Neuron (in vitro differentiated cells): ENCODE measurements at regions not wholly inside any gene's neighbourhood (a gene's known extent, or its start where the extent isn't known, plus 50 kb on each side); places are given as distances from the start of the nearest gene placed in this dataset.

Source experiments
- H2AFZ ChIP-seq: one replicate; pipeline ENCODE4 v1.6.1; 2013; ENCODE audit warnings: low read depth, mild to moderate bottlenecking, inconsistent platforms, low read length, moderate library complexity
- H3K27me3 ChIP-seq: one replicate; pipeline ENCODE4 v1.6.1; 2013; ENCODE audit warnings: low read length; ENCODE audit not compliant: insufficient read depth
- H3K36me3 ChIP-seq: one replicate; pipeline ENCODE4 v1.6.1; 2013; ENCODE audit warnings: low read length; ENCODE audit not compliant: insufficient read depth
- H3K4me1 ChIP-seq: one replicate; pipeline ENCODE4 v1.6.1; 2013; ENCODE audit warnings: low read length; ENCODE audit not compliant: insufficient read depth
- H3K4me3 ChIP-seq: 2 replicates; pipeline ENCODE4 v1.5.1; 2013; ENCODE audit warnings: mild to moderate bottlenecking, low read length, moderate library complexity
- H3K9me3 ChIP-seq: one replicate; pipeline ENCODE4 v1.6.1; 2013; ENCODE audit warnings: low read length

DNA sequence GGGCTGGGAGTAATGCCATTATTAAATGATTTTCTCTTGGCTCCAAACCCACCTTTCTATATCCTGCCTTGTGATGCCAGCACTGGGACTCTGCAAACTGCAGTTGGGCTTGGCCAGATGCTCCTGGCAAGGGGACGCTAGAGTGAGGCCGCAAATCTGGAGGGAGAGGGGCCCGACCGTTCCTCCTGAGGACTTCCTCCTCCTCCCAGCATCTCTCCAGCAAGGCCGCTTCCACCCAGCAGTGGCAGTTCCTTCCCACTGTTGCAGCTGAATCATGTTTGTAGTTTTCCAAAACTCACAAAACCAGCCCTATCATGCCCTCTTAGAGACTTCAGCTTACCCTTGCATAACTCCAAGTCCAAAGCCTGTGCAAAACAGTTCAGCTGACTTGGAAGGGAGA, 244.4 kb downstream of the FOXA2 start:
- no peak overlapping the region for H3K4me3 ChIP-seq
- H3K9me3 ChIP-seq, result no peaks in the 10 kb centered on the region
- no peak overlapping the region for H2AFZ ChIP-seq
- no peaks in the 10 kb centered on the region for H3K4me1 ChIP-seq
- no peaks in the 10 kb centered on the region for H3K27me3 ChIP-seq
- H3K36me3 ChIP-seq, result no peaks in the 10 kb centered on the region

DNA sequence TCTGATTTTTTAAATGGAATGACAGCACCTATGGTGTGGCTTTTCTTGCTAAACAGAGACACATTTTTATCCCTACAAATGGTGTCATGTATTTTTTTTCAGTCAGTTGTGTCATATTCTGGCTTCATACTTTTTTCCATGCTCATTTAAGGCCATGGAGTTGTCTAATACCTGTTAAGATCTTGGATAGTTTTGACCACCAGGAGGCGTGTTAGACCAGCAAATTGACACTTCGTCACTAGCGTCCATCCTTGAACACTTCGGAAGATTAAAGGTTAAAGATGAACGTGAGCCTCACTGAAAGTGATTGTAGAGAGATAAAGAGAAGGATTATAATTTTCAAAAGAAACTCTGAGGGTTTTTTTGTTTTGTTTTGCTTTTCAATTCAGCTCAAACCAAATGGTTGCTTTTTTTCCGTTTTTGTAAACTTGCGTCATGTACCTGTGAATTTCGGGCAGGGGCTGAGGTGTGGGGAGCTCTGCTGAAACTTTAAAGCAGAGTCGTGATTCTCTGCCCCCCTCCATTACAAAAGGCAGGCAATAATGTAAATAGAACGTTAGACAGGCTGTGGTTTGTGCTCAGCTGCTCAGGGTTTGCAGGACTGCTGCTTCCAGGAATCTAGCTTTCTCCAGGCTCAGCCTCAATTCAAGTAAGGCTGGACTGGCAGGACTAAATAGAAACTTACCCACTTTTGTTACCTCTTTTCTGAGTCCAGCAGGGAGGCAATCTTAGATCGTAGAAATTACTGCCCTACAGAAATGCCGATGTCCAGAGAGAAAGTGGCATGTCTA, 245.1 kb downstream of the FOXA2 start:
- no peak overlapping the region for H3K4me3 ChIP-seq

DNA sequence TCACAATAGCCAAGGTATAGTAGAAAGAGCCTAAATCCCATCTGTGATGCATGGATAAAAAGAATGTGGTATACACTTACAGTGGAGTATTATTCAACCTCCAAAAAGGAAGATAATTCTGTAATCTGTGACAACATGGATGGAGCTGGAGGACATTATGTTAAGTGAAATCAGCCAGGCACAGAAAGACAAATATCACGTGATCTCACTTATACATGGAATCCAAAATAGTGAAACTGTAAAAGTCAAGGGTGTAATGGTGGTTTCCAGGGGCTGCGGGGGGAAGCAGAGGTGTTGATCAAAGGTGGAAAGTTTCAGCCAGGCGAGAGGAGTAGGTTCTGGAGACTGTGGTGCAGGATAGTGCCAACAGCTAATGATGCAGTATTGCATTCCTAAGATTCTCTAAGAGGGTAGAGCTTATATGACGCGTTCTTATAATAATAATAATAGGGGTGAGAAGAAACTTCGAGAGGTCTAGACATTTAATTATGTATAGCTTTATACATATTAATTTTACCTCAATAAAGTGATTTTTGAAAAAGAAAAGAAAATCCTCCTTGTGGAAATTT, 246.1 kb downstream of the FOXA2 start:
- H2AFZ ChIP-seq, result no peak overlapping the region
- H3K9me3 ChIP-seq, result no peaks in the 10 kb centered on the region
- no peaks in the 10 kb centered on the region for H3K36me3 ChIP-seq
- H3K4me3 ChIP-seq, result no peak overlapping the region
- no peaks in the 10 kb centered on the region for H3K27me3 ChIP-seq
- no peaks in the 10 kb centered on the region for H3K4me1 ChIP-seq

More for the DNA sequence above, 245.1 kb downstream of the FOXA2 start:
- H3K9me3 ChIP-seq, result no peaks in the 10 kb centered on the region
- H3K36me3 ChIP-seq, result no peaks in the 10 kb centered on the region
- no peak overlapping the region for H2AFZ ChIP-seq
- no peaks in the 10 kb centered on the region for H3K4me1 ChIP-seq
- H3K27me3 ChIP-seq, result no peaks in the 10 kb centered on the region

DNA sequence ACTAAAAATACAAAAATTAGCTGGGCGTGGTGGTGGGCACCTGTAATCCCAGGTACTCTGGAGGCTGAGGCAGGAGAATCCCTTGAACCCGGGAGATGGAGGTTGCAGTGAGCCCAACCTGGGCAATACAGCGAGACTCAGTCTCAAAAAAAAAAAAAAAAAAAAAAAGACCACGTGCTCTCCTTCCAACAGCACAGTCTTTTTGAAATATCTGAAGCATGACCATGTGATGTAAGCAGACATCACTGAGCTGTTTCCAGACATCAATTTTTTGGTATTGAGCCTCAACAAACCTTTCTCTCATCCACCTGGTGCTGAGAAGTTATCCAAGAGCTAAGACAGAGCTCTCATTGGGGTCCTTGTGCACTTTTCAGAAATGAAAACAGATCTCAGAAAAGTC, 249.2 kb downstream of the FOXA2 start:
- H3K4me1 ChIP-seq, result no peaks in the 10 kb centered on the region
- no peaks in the 10 kb centered on the region for H3K27me3 ChIP-seq
- no peaks in the 10 kb centered on the region for H3K36me3 ChIP-seq
- no peaks in the 10 kb centered on the region for H3K9me3 ChIP-seq
- no peak overlapping the region for H2AFZ ChIP-seq
- H3K4me3 ChIP-seq, result no peak overlapping the region

DNA sequence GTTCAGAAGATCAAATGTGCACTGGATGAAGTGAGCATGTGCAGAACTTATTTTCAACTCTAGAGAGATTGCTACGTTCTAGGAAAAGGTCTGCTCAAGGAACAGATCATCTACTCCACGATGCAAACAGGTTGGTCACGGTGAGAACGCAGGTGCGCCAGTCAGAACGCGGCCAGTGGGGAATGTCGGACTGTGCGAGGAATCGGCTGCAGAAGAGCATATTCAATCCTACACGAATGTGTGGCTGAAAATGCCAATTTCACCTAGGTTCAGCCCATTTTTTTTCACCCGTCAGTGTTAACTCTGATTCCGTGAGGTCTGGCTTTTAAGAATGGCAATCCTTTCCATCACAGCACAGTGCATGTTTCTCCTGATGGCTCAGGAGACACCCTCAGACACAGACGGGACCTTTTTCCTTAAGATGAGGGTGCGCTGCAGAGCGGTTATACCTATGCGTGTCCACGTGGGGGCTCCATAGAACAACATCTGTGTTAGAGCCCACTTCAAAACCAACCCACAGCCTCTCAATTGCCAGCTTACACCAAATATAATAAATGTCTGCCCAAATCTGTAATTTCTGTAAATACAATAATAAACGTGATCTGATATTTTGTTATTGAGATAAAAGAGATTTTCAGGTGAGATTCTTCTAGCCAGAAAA, 250.4 kb downstream of the FOXA2 start:
- no peaks in the 10 kb centered on the region for H3K4me1 ChIP-seq

GRCh38 chr20:22324505-22324904, 259.9 kb downstream of the FOXA2 start:
- H3K9me3 ChIP-seq, result no peaks in the 10 kb centered on the region
- H3K4me1 ChIP-seq, result no peaks in the 10 kb centered on the region
- H2AFZ ChIP-seq, result no peak overlapping the region
- no peaks in the 10 kb centered on the region for H3K36me3 ChIP-seq
- no peak overlapping the region for H3K4me3 ChIP-seq
- H3K27me3 ChIP-seq, result no peaks in the 10 kb centered on the region

More for the DNA sequence above, 250.4 kb downstream of the FOXA2 start:
- no peak overlapping the region for H3K4me3 ChIP-seq
- H2AFZ ChIP-seq, result no peak overlapping the region
- H3K27me3 ChIP-seq, result no peaks in the 10 kb centered on the region
- no peaks in the 10 kb centered on the region for H3K9me3 ChIP-seq
- no peaks in the 10 kb centered on the region for H3K36me3 ChIP-seq

- Histone ChIP-seq H3K36me3 (no peaks in the 10 kb centered on the region), H3K4me3 (no peak overlapping the region), H3K4me1 (no peaks in the 10 kb centered on the region), H2AFZ (no peak overlapping the region), H3K9me3 (no peaks in the 10 kb centered on the region), H3K27me3 (no peaks in the 10 kb centered on the region)
Observed at GRCh38 chr20:22322513-22322912, 261.9 kb downstream of the FOXA2 start.

DNA sequence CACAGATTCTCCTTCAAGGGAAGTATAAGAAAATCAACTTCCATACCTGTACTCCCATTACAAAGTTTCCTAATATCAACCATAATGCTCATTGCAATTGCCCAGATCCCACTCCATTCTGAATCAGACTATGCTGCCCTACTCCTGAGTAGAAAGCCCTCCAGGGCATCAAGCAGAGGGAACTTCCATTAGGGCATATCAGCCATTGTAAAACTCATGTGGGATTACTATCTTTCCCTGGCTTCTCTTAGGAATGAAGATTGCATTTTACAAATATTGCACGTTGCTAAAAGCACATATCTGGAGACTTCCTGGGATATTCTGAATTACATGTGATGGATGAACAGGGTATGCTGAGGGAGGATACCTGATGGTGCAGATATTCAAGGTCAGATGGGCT, 263.2 kb downstream of the FOXA2 start:
- H3K4me1 ChIP-seq, result no peaks in the 10 kb centered on the region
- no peak overlapping the region for H3K4me3 ChIP-seq
- H2AFZ ChIP-seq, result no peak overlapping the region
- H3K27me3 ChIP-seq, result no peaks in the 10 kb centered on the region
- H3K9me3 ChIP-seq, result no peaks in the 10 kb centered on the region
- H3K36me3 ChIP-seq, result no peaks in the 10 kb centered on the region

DNA sequence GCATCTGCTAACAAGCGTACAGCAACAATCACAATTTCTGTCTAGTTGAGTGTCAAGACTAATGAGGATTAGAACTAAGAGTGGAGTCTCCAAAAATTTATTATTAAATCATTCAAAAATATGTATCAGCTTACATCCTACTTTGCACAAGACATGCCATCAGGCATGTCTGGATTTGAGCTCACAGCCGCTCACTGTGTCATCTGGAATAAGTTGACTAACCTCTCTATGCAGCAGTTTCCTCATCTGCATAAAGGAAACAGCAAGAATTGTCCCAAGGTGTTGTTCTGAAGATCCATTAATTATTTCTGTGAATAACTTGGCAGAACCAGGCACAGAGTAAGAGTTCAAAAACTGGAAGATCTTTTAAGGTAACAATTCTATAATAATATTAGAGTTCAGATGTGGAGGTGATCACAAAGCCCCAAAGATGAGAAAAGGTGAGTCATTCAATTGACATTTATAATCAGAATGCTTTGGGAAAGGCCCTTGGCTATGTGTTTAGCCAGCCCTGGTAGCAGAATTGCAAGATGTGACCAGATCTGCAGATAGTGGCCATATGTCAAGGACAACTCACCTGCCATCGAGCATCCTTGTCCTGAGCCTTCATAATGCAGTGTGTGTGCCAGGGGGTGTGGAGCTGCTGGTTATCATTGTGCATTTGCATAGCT, 264.0 kb downstream of the FOXA2 start:
- H3K27me3 ChIP-seq, result no peaks in the 10 kb centered on the region
- no peak overlapping the region for H3K4me3 ChIP-seq
- no peaks in the 10 kb centered on the region for H3K9me3 ChIP-seq
- no peaks in the 10 kb centered on the region for H3K4me1 ChIP-seq
- no peak overlapping the region for H2AFZ ChIP-seq
- H3K36me3 ChIP-seq, result no peaks in the 10 kb centered on the region

GRCh38 chr20:22315771-22316170, 268.6 kb downstream of the FOXA2 start:
- no peak overlapping the region for H3K4me3 ChIP-seq
- no peak overlapping the region for H2AFZ ChIP-seq
- H3K27me3 ChIP-seq, result no peaks in the 10 kb centered on the region
- H3K36me3 ChIP-seq, result no peaks in the 10 kb centered on the region
- no peaks in the 10 kb centered on the region for H3K9me3 ChIP-seq
- H3K4me1 ChIP-seq, result no peaks in the 10 kb centered on the region

- H3K36me3 ChIP-seq, result no peaks in the 10 kb centered on the region
- no peaks in the 10 kb centered on the region for H3K27me3 ChIP-seq
- no peaks in the 10 kb centered on the region for H3K9me3 ChIP-seq
- no peak overlapping the region for H3K4me3 ChIP-seq
- no peak overlapping the region for H2AFZ ChIP-seq
- H3K4me1 ChIP-seq, result no peaks in the 10 kb centered on the region
Observed at GRCh38 chr20:22315073-22315472, 269.3 kb downstream of the FOXA2 start.

DNA sequence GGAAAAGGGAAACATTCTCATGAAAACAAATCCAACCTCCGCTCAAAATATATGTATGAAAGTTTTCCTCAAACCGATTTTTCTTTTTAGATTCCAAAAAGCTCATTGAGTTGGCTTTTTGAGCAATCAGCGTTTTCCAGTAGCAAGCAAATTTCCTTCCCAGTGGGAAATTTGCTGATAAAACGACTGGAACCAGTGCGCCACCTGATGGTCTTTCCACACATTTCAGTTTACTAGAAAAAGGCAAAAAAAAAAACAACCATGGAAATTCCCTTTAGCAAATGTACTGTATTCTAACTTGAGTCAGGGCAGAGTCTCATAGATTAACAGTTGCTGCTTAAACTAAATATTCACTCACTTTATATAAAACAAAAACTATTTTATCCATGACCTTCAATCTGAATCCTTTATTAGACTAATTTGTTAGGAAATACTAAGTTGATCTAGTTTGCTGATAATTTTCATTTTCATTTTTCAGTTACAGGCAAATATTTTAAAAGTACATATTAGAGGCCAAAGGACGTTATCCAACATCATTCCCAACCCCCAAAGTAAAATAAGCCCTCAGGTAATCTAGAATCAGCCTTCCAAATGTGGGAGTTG, 271.5 kb downstream of the FOXA2 start:
- H3K36me3 ChIP-seq, result no peaks in the 10 kb centered on the region
- no peak overlapping the region for H2AFZ ChIP-seq
- no peaks in the 10 kb centered on the region for H3K4me1 ChIP-seq
- H3K4me3 ChIP-seq, result no peak overlapping the region
- H3K27me3 ChIP-seq, result no peaks in the 10 kb centered on the region
- H3K9me3 ChIP-seq, result no peaks in the 10 kb centered on the region

GRCh38 chr20:22308934-22309333, 275.4 kb downstream of the FOXA2 start:
- H3K27me3 ChIP-seq, result no peaks in the 10 kb centered on the region
- no peaks in the 10 kb centered on the region for H3K9me3 ChIP-seq
- H3K36me3 ChIP-seq, result no peaks in the 10 kb centered on the region
- H3K4me3 ChIP-seq, result no peak overlapping the region
- H3K4me1 ChIP-seq, result no peaks in the 10 kb centered on the region
- no peak overlapping the region for H2AFZ ChIP-seq
